ENCODE measurements at regions not wholly inside any gene's neighbourhood (a gene's known extent, or its start where the extent isn't known, plus 50 kb on each side); places are given as distances from the start of the nearest gene placed in this dataset.

GRCh38 chr7:115825456-115826115, 205.0 kb downstream of the TFEC start:
- TF ChIP-seq CTCF (conservative IDR thresholded peaks at IDR 0.05; ENCODE audit: low read depth, low read length) = no peak
- no peak for DNase-seq (ENCODE audit: low read depth)
- H3K4me3 ChIP-seq (ENCODE audit: low read depth, low read length) = no peak overlapping the region

- TF ChIP-seq CTCF (conservative IDR thresholded peaks at IDR 0.05; ENCODE audit: low read depth, low read length) = no peak
- H3K4me3 ChIP-seq (ENCODE audit: low read depth, low read length) = no peak overlapping the region
- no peak for DNase-seq (ENCODE audit: low read depth)
Measured at GRCh38 chr7:115822801-115823200, 207.8 kb downstream of the TFEC start.

GRCh38 chr7:115822380-115822779, 208.2 kb downstream of the TFEC start:
- TF ChIP-seq CTCF (conservative IDR thresholded peaks at IDR 0.05; ENCODE audit: low read depth, low read length) = no peak
- DNase-seq (ENCODE audit: low read depth) = no peak
- H3K4me3 ChIP-seq (ENCODE audit: low read depth, low read length) = no peak overlapping the region

- no peak for TF ChIP-seq CTCF (conservative IDR thresholded peaks at IDR 0.05; ENCODE audit: low read depth, low read length)
- no peak overlapping the region for H3K4me3 ChIP-seq (ENCODE audit: low read depth, low read length)
- no peak for DNase-seq (ENCODE audit: low read depth)
Measured at GRCh38 chr7:115816318-115816974, 214.1 kb downstream of the TFEC start.

GRCh38 chr7:115812794-115813193, 217.8 kb downstream of the TFEC start:
- TF ChIP-seq CTCF (conservative IDR thresholded peaks at IDR 0.05; ENCODE audit: low read depth, low read length) = no peak
- DNase-seq (ENCODE audit: low read depth) = no peak
- no peak overlapping the region for H3K4me3 ChIP-seq (ENCODE audit: low read depth, low read length)

- peak; percentile 49 for DNase-seq (ENCODE audit: low read depth)
Measured at GRCh38 chr7:115805458-115805857, 225.1 kb downstream of the TFEC start.

More at GRCh38 chr7:115805458-115805857, 225.1 kb downstream of the TFEC start:
- no peak overlapping the region for H3K4me3 ChIP-seq (ENCODE audit: low read depth, low read length)
- no peak for TF ChIP-seq CTCF (conservative IDR thresholded peaks at IDR 0.05; ENCODE audit: low read depth, low read length)

Measured in choroid plexus epithelial cell (primary cell).